ENCODE measurements at regions not wholly inside any gene's neighbourhood (a gene's known extent, or its start where the extent isn't known, plus 50 kb on each side); places are given as distances from the start of the nearest gene placed in this dataset.

GRCh38 chr11:128201009-128201408, 386.3 kb downstream of the ETS1 start (continued):
- no peak for TF ChIP-seq SKIL (IDR thresholded peaks at IDR 0.05; ENCODE audit: low read depth, poor library complexity, severe bottlenecking)
- TF ChIP-seq TAF1 (IDR thresholded peaks at IDR 0.05; ENCODE audit: borderline replicate concordance, low read depth, low read length): no peak
- no peak for TF ChIP-seq NRF1 (conservative IDR thresholded peaks at IDR 0.05; ENCODE audit: low read depth, low read length)
- no peak for TF ChIP-seq PKNOX1 (IDR thresholded peaks at IDR 0.05)
- TF ChIP-seq POLR2A (IDR thresholded peaks at IDR 0.05; ENCODE audit: low read depth, low read length): no peak
- no peak for TF ChIP-seq YBX1 (IDR thresholded peaks at IDR 0.05)

GRCh38 chr11:128200467-128200866, 386.9 kb downstream of the ETS1 start:
- H3K9ac ChIP-seq (ENCODE audit: control insufficient read depth, insufficient read depth, low read length): no peak overlapping the region
- in situ Hi-C loops (cut with MboI): no loop called here
- BruUV-seq (replicated peaks): no TSS peak
- no peak for FAIRE-seq
- ATAC-seq: no peak
- no peak overlapping the region for H3K4me2 ChIP-seq (ENCODE audit: control insufficient read depth, insufficient read depth)
- H3K36me3 ChIP-seq (ENCODE audit: control insufficient read depth in 2 of 2, insufficient read depth in 2 of 2, low read length in 1 of 2): no peaks in the 10 kb centered on the region
- no peak overlapping the region for H2AFZ ChIP-seq (ENCODE audit: control insufficient read depth, low read depth, low read length)
- ChIA-PET RAD21 (ENCODE audit: unreplicated experiment) (no interaction called here), CTCF (no interaction called here), POLR2A (no interaction called here), SMC1A (ENCODE audit: uncharacterized antibody, unreplicated experiment) (no interaction called here)
- no peaks in the 10 kb centered on the region for H3K27me3 ChIP-seq (replicated peaks in 1 of 2; ENCODE audit: control insufficient read depth in 2 of 2, insufficient read depth in 2 of 2, low read length in 1 of 2)
- no peaks in the 10 kb centered on the region for H3K79me2 ChIP-seq (ENCODE audit: control insufficient read depth, insufficient read depth, low read length)
- WGBS (ENCODE audit: insufficient coverage, insufficient replicate concordance, low lambda C conversion rate, missing lambda C conversion rate): 36% methylated on average over 4 of the region's 4 CpGs
- no peak overlapping the region for H3K27ac ChIP-seq (ENCODE audit: control insufficient read depth, insufficient read depth)
- no peaks in the 10 kb centered on the region for H3K4me1 ChIP-seq (ENCODE audit: control insufficient read depth, insufficient read depth, low read length)
- intact Hi-C loops (cut with micrococcal nuclease; ENCODE audit: unreplicated experiment): no loop called here
- DNase-seq (ENCODE audit: low read depth, low spot score): no peak
- TF ChIP-seq E2F8 (IDR thresholded peaks at IDR 0.05; ENCODE audit: low read depth, partially characterized antibody) (no peak), JUNB (IDR thresholded peaks at IDR 0.05) (no peak), HDAC2 (IDR thresholded peaks at IDR 0.05) (no peak)
- no peak overlapping the region for H3K4me3 ChIP-seq
- H4K20me1 ChIP-seq (ENCODE audit: control insufficient read depth, insufficient read depth): no peaks in the 10 kb centered on the region
- H3K9me3 ChIP-seq (replicated peaks; ENCODE audit: control insufficient read depth, insufficient read depth, low read length): no peaks in the 10 kb centered on the region

Data from GM12878 (cell line).